Fibroblast of lung (primary cell): ENCODE measurements at regions not wholly inside any gene's neighbourhood (a gene's known extent, or its start where the extent isn't known, plus 50 kb on each side); places are given as distances from the start of the nearest gene placed in this dataset.
A peak's percentile ranks its signal among the peaks of the same experiment; 100 is the strongest.

Experiments used
- DNase-seq, 2 donors: peaks; one replicate each; pipeline versions ENCODE4 v3.0.0 to v3.0.0-alpha.2; 2010; ENCODE audit warnings: low read depth in 2 of 2
- H2AFZ ChIP-seq: 2 replicates; pipeline ENCODE4 v1.5.1; 2012; ENCODE audit warnings: low read length, control low read depth, inconsistent platforms
- H3K27ac ChIP-seq: 2 replicates; pipeline ENCODE4 v1.5.1; 2011; ENCODE audit warnings: low read length, control low read depth; ENCODE audit not compliant: insufficient read depth
- H3K27me3 ChIP-seq: 2 replicates; pipeline ENCODE4 v1.5.1; 2011; ENCODE audit warnings: mild to moderate bottlenecking, low read length; ENCODE audit not compliant: control insufficient read depth, insufficient read depth
- H3K36me3 ChIP-seq: 2 replicates; pipeline ENCODE4 v1.5.1; 2011; ENCODE audit warnings: low read length; ENCODE audit not compliant: control insufficient read depth, insufficient read depth
- H3K4me1 ChIP-seq: 2 replicates; pipeline ENCODE4 v1.5.1; 2011; ENCODE audit warnings: low read length; ENCODE audit not compliant: control insufficient read depth, insufficient read depth; ENCODE audit errors: extremely low read depth
- H3K4me2 ChIP-seq: 2 replicates; pipeline ENCODE4 v1.5.1; 2011; ENCODE audit warnings: low read length, control low read depth; ENCODE audit not compliant: insufficient read depth; ENCODE audit errors: extremely low read depth
- H3K4me3 ChIP-seq, 4 experiments: fragments of 200-600 bp in 1 of 4; sonication (generic) in 1 of 4; replicated peaks in 1 of 4; 2 replicates each; pipeline ENCODE4 v1.5.1; 2011 to 2016; ENCODE audit warnings: low read length in 4 of 4, low read depth in 3 of 4, mild to moderate bottlenecking in 3 of 4, control low read depth in 2 of 4, inconsistent platforms in 1 of 4, mixed read lengths in 1 of 4; ENCODE audit not compliant: insufficient read depth in 1 of 4; ENCODE audit errors: control extremely low read depth in 1 of 4
- H3K79me2 ChIP-seq: 2 replicates; pipeline ENCODE4 v1.5.1; 2012; ENCODE audit warnings: mild to moderate bottlenecking, low read length, inconsistent platforms; ENCODE audit not compliant: control insufficient read depth, insufficient read depth
- H3K9ac ChIP-seq: 2 replicates; pipeline ENCODE4 v1.5.1; 2011; ENCODE audit warnings: mild to moderate bottlenecking, low read length, control low read depth; ENCODE audit not compliant: insufficient read depth
- H3K9me3 ChIP-seq: 2 replicates; pipeline ENCODE4 v1.5.1; 2012; ENCODE audit warnings: low read depth, low read length; ENCODE audit not compliant: control insufficient read depth, insufficient read depth
- H4K20me1 ChIP-seq: 2 replicates; pipeline ENCODE4 v1.5.1; 2011; ENCODE audit warnings: low read length; ENCODE audit not compliant: control insufficient read depth, insufficient read depth; ENCODE audit errors: extremely low read depth
- EZH2 ChIP-seq: IDR thresholded peaks from 2 replicates; pipeline ENCODE4 v1.5.1; 2012; ENCODE audit warnings: low read length, control low read depth, mild to moderate bottlenecking; ENCODE audit errors: missing control alignments
- TF ChIP-seq, protein P1 (sequence below), 2 donors: IDR thresholded peaks in 1 of 2; conservative IDR thresholded peaks in 1 of 2; 1 replicate in 1 of 2; 2 replicates in 1 of 2; pipeline ENCODE4 v1.5.1; 2011 to 2012; ENCODE audit warnings: low read length in 2 of 2, control low read depth in 1 of 2, inconsistent platforms in 1 of 2, low read depth in 1 of 2, mild to moderate bottlenecking in 1 of 2

- Histone ChIP-seq H3K9me3 (no peaks in the 10 kb centered on the region), H3K36me3 (no peaks in the 10 kb centered on the region), H4K20me1 (no peaks in the 10 kb centered on the region), H3K27ac (no peak overlapping the region), H2AFZ (no peak overlapping the region), H3K4me1 (no peaks in the 10 kb centered on the region), H3K27me3 (no peaks in the 10 kb centered on the region), H3K79me2 (no peaks in the 10 kb centered on the region), H3K4me2 (no peak overlapping the region), H3K4me3 (no peak overlapping the region), H3K9ac (no peak overlapping the region)
- TF ChIP-seq, protein P1, sequence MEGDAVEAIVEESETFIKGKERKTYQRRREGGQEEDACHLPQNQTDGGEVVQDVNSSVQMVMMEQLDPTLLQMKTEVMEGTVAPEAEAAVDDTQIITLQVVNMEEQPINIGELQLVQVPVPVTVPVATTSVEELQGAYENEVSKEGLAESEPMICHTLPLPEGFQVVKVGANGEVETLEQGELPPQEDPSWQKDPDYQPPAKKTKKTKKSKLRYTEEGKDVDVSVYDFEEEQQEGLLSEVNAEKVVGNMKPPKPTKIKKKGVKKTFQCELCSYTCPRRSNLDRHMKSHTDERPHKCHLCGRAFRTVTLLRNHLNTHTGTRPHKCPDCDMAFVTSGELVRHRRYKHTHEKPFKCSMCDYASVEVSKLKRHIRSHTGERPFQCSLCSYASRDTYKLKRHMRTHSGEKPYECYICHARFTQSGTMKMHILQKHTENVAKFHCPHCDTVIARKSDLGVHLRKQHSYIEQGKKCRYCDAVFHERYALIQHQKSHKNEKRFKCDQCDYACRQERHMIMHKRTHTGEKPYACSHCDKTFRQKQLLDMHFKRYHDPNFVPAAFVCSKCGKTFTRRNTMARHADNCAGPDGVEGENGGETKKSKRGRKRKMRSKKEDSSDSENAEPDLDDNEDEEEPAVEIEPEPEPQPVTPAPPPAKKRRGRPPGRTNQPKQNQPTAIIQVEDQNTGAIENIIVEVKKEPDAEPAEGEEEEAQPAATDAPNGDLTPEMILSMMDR (conservative IDR thresholded peaks at IDR 0.05 in 1 of 2, IDR thresholded peaks at IDR 0.05 in 1 of 2; ENCODE audit: low read depth in 1 of 2, low read length in 2 of 2): no peak
- no peak for TF ChIP-seq EZH2
- no peak for DNase-seq
These were observed 1068.3 kb downstream of the HACE1 start for GRCh38 chr6:103791458-103791857.

GRCh38 chr6:103784117-103784516, 1075.6 kb downstream of the HACE1 start:
- no peaks in the 10 kb centered on the region for H3K9me3 ChIP-seq
- no peaks in the 10 kb centered on the region for H3K79me2 ChIP-seq
- no peak overlapping the region for H3K9ac ChIP-seq
- no peaks in the 10 kb centered on the region for H3K36me3 ChIP-seq
- no peaks in the 10 kb centered on the region for H3K4me1 ChIP-seq
- H4K20me1 ChIP-seq: no peaks in the 10 kb centered on the region
- H3K4me2 ChIP-seq: no peak overlapping the region
- H3K4me3 ChIP-seq: no peak overlapping the region
- no peaks in the 10 kb centered on the region for H3K27me3 ChIP-seq
- H2AFZ ChIP-seq: no peak overlapping the region
- TF ChIP-seq EZH2: no peak
- TF ChIP-seq, protein P1 (conservative IDR thresholded peaks at IDR 0.05 in 1 of 2, IDR thresholded peaks at IDR 0.05 in 1 of 2; ENCODE audit: low read depth in 1 of 2, low read length in 2 of 2): no peak
- no peak for DNase-seq
- H3K27ac ChIP-seq: no peak overlapping the region

DNA sequence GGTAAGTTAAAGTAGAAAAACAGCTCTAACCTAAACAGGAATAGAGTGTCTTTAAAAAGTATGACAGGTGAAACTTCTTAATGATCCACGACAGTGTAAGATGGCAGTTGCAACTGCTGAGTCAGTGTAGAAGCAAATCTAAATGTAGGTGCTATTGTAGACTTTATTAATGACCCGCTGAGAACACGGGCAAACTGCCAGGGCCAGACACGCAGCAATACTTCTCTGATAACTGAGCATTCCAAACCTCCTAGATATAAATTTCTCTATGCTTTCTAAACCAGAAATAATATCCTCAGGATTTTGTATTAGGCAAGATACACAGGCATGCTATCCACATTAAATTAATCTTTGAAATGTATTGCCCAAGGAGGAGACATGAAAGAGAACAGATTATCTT, 1076.4 kb downstream of the HACE1 start:
- H3K27me3 ChIP-seq: no peaks in the 10 kb centered on the region
- no peaks in the 10 kb centered on the region for H3K79me2 ChIP-seq

More for the DNA sequence above, 1076.4 kb downstream of the HACE1 start:
- Histone ChIP-seq H3K36me3 (no peaks in the 10 kb centered on the region), H3K4me2 (no peak overlapping the region), H3K27ac (no peak overlapping the region), H2AFZ (no peak overlapping the region), H3K9ac (no peak overlapping the region), H3K9me3 (no peaks in the 10 kb centered on the region), H3K4me1 (no peaks in the 10 kb centered on the region), H3K4me3 (no peak overlapping the region), H4K20me1 (no peaks in the 10 kb centered on the region)
- DNase-seq: peak in 1 of 2 donors; percentile 1
- TF ChIP-seq, protein P1 (conservative IDR thresholded peaks at IDR 0.05 in 1 of 2, IDR thresholded peaks at IDR 0.05 in 1 of 2; ENCODE audit: low read depth in 1 of 2, low read length in 2 of 2): no peak
- TF ChIP-seq EZH2: no peak
